Breast epithelium (tissue), 4 donors: ENCODE measurements at regions not wholly inside any gene's neighbourhood (a gene's known extent, or its start where the extent isn't known, plus 50 kb on each side); places are given as distances from the start of the nearest gene placed in this dataset.

ENCODE experiments used
- DNase-seq, 2 donors: peaks; one replicate each; pipeline ENCODE4 v3.0.0-alpha.2; 2019; ENCODE audit warnings: low spot score in 2 of 2
- H3K27ac ChIP-seq, 2 donors: fragments of 200-600 bp; sonication (generic) in 1 of 2; one replicate each; pipeline ENCODE4 v1.5.1; 2016 to 2019; ENCODE audit warnings: mild to moderate bottlenecking in 1 of 2
- H3K27me3 ChIP-seq, 2 donors: fragments of 200-600 bp; sonication (generic) in 1 of 2; one replicate each; pipeline versions ENCODE4 v1.5.1 to v1.6.0; 2017 to 2019; ENCODE audit warnings: control low read depth in 1 of 2, mild to moderate bottlenecking in 1 of 2
- H3K36me3 ChIP-seq: fragments of 200-600 bp; one replicate; pipeline ENCODE4 v1.5.1; 2019
- H3K4me1 ChIP-seq, 2 donors: fragments of 200-600 bp; sonication (generic); one replicate each; pipeline ENCODE4 v1.5.1; 2016 to 2019; ENCODE audit warnings: control low read depth in 1 of 2
- H3K4me3 ChIP-seq, 3 donors: fragments of 200-600 bp; sonication (generic); 1 replicate in 2 of 3; 2 replicates in 1 of 3; pipeline ENCODE4 v1.5.1; 2016 to 2019; ENCODE audit warnings: mild to moderate bottlenecking in 3 of 3, moderate library complexity in 2 of 3
- H3K9me3 ChIP-seq, 2 donors: fragments of 200-600 bp; sonication (generic) in 1 of 2; one replicate each; pipeline ENCODE4 v1.5.1; 2016 to 2019; ENCODE audit warnings: control low read depth in 1 of 2
- POLR2A ChIP-seq: fragments of 450-650 bp; IDR thresholded peaks from one replicate; pipeline ENCODE4 v1.6.1; 2016; ENCODE audit warnings: antibody characterized with exemption, mild to moderate bottlenecking, moderate library complexity
- POLR2AphosphoS5 ChIP-seq, 3 donors: sonication (generic); formaldehyde crosslinking; IDR thresholded peaks; one replicate each; pipeline ENCODE4 v1.6.1; 2017; ENCODE audit warnings: antibody characterized with exemption in 3 of 3
- intact Hi-C: fragments of 100-400 bp; cut with DNase I; formaldehyde crosslinking; loops from one replicate; pipeline ENCODE4 v1.15.1; 2023; ENCODE audit warnings: low total_unique reads
- TF ChIP-seq, protein P1 (sequence below), 3 donors: fragments of 450-650 bp; IDR thresholded peaks; one replicate each; pipeline ENCODE4 v1.5.1; 2016 to 2017; ENCODE audit warnings: antibody characterized with exemption in 3 of 3, mild to moderate bottlenecking in 3 of 3, moderate library complexity in 3 of 3

DNA sequence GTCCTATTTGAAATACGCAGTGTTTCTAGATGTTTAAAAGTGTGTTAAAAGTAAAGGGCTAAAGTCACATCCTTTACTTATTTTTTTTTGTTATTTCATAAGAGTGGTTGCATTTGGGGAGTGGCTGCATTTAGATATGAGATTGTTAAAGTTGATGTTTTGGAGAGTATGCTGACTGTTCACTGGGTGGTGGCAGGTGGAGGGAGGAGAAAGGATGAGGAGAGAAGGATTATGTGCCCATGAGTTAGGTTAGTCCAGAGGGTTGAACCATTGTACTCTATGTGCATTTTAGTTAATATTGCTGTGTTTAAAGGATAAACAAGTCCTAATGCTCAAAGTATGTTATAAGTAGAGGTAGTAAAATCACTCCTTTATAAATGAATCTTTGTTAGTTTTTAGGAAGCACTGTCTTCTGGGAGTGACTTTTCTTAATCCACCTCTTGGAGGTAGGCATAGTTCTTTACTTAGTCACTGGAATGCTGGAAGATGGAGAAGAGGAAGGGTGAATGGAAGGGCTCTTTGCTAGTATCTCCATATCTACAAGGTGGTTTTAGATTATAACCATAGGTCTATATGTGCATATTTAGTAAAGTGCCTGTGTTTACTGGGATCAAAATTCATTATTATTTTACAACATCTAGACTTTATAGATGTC lies 332.3 kb downstream of the NPR3 start:
- no peak overlapping the region for H3K27ac ChIP-seq

DNA sequence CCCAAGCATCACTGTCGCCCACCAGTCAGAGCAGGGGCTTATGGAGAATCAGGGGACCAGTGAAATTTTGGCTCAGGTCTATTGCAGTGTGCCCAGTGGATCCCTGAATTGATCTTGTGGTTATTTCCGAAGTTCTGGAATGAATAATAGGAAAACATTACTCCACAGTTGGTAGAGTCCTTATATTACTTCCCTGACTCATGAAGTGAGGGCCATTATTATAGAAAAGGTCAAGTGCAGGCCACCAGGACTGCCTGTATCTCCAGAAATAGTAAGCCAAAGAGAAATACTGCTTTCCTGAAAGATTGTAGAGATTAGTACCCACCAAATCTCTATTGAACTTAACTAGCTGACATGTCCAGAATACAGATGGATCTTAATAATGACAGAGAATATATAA lies 335.0 kb downstream of the NPR3 start:
- no peak for DNase-seq
- no peaks in the 10 kb centered on the region for H3K4me1 ChIP-seq
- TF ChIP-seq POLR2AphosphoS5 (IDR thresholded peaks at IDR 0.05) (no peak), POLR2A (no peak)
- TF ChIP-seq, protein P1, sequence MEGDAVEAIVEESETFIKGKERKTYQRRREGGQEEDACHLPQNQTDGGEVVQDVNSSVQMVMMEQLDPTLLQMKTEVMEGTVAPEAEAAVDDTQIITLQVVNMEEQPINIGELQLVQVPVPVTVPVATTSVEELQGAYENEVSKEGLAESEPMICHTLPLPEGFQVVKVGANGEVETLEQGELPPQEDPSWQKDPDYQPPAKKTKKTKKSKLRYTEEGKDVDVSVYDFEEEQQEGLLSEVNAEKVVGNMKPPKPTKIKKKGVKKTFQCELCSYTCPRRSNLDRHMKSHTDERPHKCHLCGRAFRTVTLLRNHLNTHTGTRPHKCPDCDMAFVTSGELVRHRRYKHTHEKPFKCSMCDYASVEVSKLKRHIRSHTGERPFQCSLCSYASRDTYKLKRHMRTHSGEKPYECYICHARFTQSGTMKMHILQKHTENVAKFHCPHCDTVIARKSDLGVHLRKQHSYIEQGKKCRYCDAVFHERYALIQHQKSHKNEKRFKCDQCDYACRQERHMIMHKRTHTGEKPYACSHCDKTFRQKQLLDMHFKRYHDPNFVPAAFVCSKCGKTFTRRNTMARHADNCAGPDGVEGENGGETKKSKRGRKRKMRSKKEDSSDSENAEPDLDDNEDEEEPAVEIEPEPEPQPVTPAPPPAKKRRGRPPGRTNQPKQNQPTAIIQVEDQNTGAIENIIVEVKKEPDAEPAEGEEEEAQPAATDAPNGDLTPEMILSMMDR (IDR thresholded peaks at IDR 0.05), result no peak

More for the DNA sequence above, 332.3 kb downstream of the NPR3 start:
- Histone ChIP-seq H3K4me1 (no peaks in the 10 kb centered on the region), H3K9me3 (peaks cover 18 to 27% of the 10 kb centered on the region in 2 donors), H3K36me3 (no peaks in the 10 kb centered on the region), H3K27me3 (no peaks in the 10 kb centered on the region), H3K4me3 (no peak overlapping the region)
- DNase-seq, result no peak
- intact Hi-C loops, result no loop called here
- TF ChIP-seq POLR2AphosphoS5 (IDR thresholded peaks at IDR 0.05) (no peak), POLR2A (no peak)
- TF ChIP-seq, protein P1 (IDR thresholded peaks at IDR 0.05), result no peak

GRCh38 chr5:33048315-33048714 lies 337.2 kb downstream of the NPR3 start:
- H3K9me3 ChIP-seq, result peaks cover 0 to 7% of the 10 kb centered on the region in 2 donors
- H3K4me3 ChIP-seq, result no peak overlapping the region
- H3K4me1 ChIP-seq, result no peaks in the 10 kb centered on the region
- no peaks in the 10 kb centered on the region for H3K27me3 ChIP-seq
- H3K27ac ChIP-seq, result no peak overlapping the region
- H3K36me3 ChIP-seq, result no peaks in the 10 kb centered on the region
- intact Hi-C loops, result no loop called here
- DNase-seq, result no peak
- TF ChIP-seq POLR2A (no peak), POLR2AphosphoS5 (IDR thresholded peaks at IDR 0.05) (no peak)
- TF ChIP-seq, protein P1 (IDR thresholded peaks at IDR 0.05), result no peak

More for the DNA sequence above, 335.0 kb downstream of the NPR3 start:
- intact Hi-C loops, result no loop called here
- Histone ChIP-seq H3K9me3 (peaks cover 8 to 17% of the 10 kb centered on the region in 2 donors), H3K27ac (no peak overlapping the region), H3K36me3 (no peaks in the 10 kb centered on the region), H3K27me3 (no peaks in the 10 kb centered on the region), H3K4me3 (no peak overlapping the region)

DNA sequence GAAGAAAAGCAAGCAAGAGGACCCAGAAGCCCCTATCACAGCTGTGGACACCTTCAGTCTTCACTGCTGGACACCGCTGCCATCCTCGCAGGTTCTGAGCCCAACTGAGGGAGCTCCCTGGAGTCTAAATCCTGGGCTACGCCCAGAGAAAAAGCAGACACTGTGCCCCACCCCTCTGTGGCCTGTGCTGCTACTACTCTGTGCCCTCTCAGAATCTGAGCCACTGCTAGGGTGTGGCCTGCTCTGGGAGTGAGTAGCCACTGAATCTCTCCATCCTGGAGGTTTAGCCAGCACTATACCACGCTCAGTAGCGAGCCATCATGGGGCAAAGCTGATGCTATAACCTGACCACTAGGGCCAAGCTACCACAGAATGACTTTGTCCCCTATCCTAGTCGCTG lies 338.2 kb downstream of the NPR3 start:
- Histone ChIP-seq H3K27ac (no peak overlapping the region), H3K36me3 (no peaks in the 10 kb centered on the region), H3K4me1 (no peaks in the 10 kb centered on the region), H3K9me3 (peaks cover 0 to 15% of the 10 kb centered on the region in 2 donors), H3K4me3 (no peak overlapping the region), H3K27me3 (no peaks in the 10 kb centered on the region)
- intact Hi-C loops, result no loop called here
- DNase-seq, result no peak
- TF ChIP-seq, protein P1 (IDR thresholded peaks at IDR 0.05), result no peak
- TF ChIP-seq POLR2AphosphoS5 (IDR thresholded peaks at IDR 0.05) (no peak), POLR2A (no peak)

GRCh38 chr5:33049842-33050241 lies 338.7 kb downstream of the NPR3 start:
- Histone ChIP-seq H3K36me3 (no peaks in the 10 kb centered on the region), H3K9me3 (peaks cover 1 to 15% of the 10 kb centered on the region in 2 donors), H3K27ac (no peak overlapping the region), H3K27me3 (no peaks in the 10 kb centered on the region), H3K4me3 (no peak overlapping the region), H3K4me1 (no peaks in the 10 kb centered on the region)
- no peak for TF ChIP-seq POLR2AphosphoS5 (IDR thresholded peaks at IDR 0.05)
- no peak for DNase-seq
- intact Hi-C loops, result no loop called here
